ENCODE measurements at regions not wholly inside any gene's neighbourhood (a gene's known extent, or its start where the extent isn't known, plus 50 kb on each side); places are given as distances from the start of the nearest gene placed in this dataset.

GRCh38 chr2:15766911-15767597 lies 173.3 kb upstream of the MYCN start:
- no peak for DNase-seq

- DNase-seq: no peak
Observed at GRCh38 chr2:15767679-15768078, 172.7 kb upstream of the MYCN start.

GRCh38 chr2:15768142-15768541 lies 172.2 kb upstream of the MYCN start:
- DNase-seq: no peak

GRCh38 chr2:15768615-15769014 lies 171.7 kb upstream of the MYCN start:
- no peak for DNase-seq

GRCh38 chr2:15769235-15769634 lies 171.1 kb upstream of the MYCN start:
- no peak for DNase-seq

- DNase-seq: no peak
Observed at GRCh38 chr2:15769676-15770547, 170.4 kb upstream of the MYCN start.

GRCh38 chr2:15770606-15771005 lies 169.7 kb upstream of the MYCN start:
- no peak for DNase-seq

- no peak for DNase-seq
Observed at GRCh38 chr2:15771124-15771523, 169.2 kb upstream of the MYCN start.

GRCh38 chr2:15772086-15772595 lies 168.2 kb upstream of the MYCN start:
- no peak for DNase-seq

GRCh38 chr2:15772681-15773080 lies 167.7 kb upstream of the MYCN start:
- DNase-seq: no peak

GRCh38 chr2:15773204-15773603 lies 167.1 kb upstream of the MYCN start:
- DNase-seq: no peak

GRCh38 chr2:15773846-15774245 lies 166.5 kb upstream of the MYCN start:
- DNase-seq: no peak

- no peak for DNase-seq
Observed at GRCh38 chr2:15775753-15776628, 164.4 kb upstream of the MYCN start.

- DNase-seq: no peak
Observed at GRCh38 chr2:15776629-15776919, 163.8 kb upstream of the MYCN start.

GRCh38 chr2:15776992-15777702 lies 163.2 kb upstream of the MYCN start:
- no peak for DNase-seq

- DNase-seq: no peak
Observed at GRCh38 chr2:15777795-15778371, 162.5 kb upstream of the MYCN start.

- no peak for DNase-seq
Observed at GRCh38 chr2:15778529-15779219, 161.7 kb upstream of the MYCN start.

- DNase-seq: no peak
Observed at GRCh38 chr2:15779381-15780041, 160.8 kb upstream of the MYCN start.

GRCh38 chr2:15780234-15780633 lies 160.1 kb upstream of the MYCN start:
- DNase-seq: no peak

GRCh38 chr2:15780912-15781574 lies 159.3 kb upstream of the MYCN start:
- DNase-seq: no peak
